Neuronal stem cell (in vitro differentiated cells): ENCODE measurements at regions not wholly inside any gene's neighbourhood (a gene's known extent, or its start where the extent isn't known, plus 50 kb on each side); places are given as distances from the start of the nearest gene placed in this dataset.
A peak's percentile ranks its signal among the peaks of the same experiment; 100 is the strongest.
"Not testable (repeated sequence)": the region's sequence is repeated elsewhere in the genome, so short reads cannot be mapped to it uniquely, and the experiment has no call there.

Experiments
- DNase-seq: peaks from one replicate; pipeline ENCODE4 v3.0.0-alpha.2; 2013; ENCODE audit warnings: low spot score
- H2AFZ ChIP-seq: one replicate; pipeline ENCODE4 v1.6.1; 2013; ENCODE audit warnings: mild to moderate bottlenecking, low read length, inconsistent platforms
- H2AK5ac ChIP-seq: 2 replicates; pipeline ENCODE4 v1.6.1; 2013; ENCODE audit warnings: low read depth, mild to moderate bottlenecking, inconsistent platforms, low read length, moderate library complexity, mixed read lengths
- H2BK120ac ChIP-seq: 2 replicates; pipeline ENCODE4 v1.6.1; 2013; ENCODE audit warnings: low read depth, mild to moderate bottlenecking, inconsistent platforms, low read length, moderate library complexity, mixed read lengths
- H2BK12ac ChIP-seq: one replicate; pipeline ENCODE4 v1.6.1; 2013; ENCODE audit warnings: low read length, inconsistent platforms
- H2BK15ac ChIP-seq: 2 replicates; pipeline ENCODE4 v1.6.1; 2013; ENCODE audit warnings: mild to moderate bottlenecking, low read length, inconsistent platforms, mixed read lengths
- H2BK5ac ChIP-seq: one replicate; pipeline ENCODE4 v1.6.1; 2013; ENCODE audit warnings: inconsistent platforms, mild to moderate bottlenecking, low read length, moderate library complexity
- H3K14ac ChIP-seq: one replicate; pipeline ENCODE4 v1.6.1; 2013; ENCODE audit warnings: low read length, inconsistent platforms
- H3K18ac ChIP-seq: 2 replicates; pipeline ENCODE4 v1.6.1; 2013; ENCODE audit warnings: low read length, inconsistent platforms
- H3K23ac ChIP-seq: 2 replicates; pipeline ENCODE4 v1.6.1; 2013; ENCODE audit warnings: low read depth, mild to moderate bottlenecking, mixed read lengths, low read length, inconsistent platforms; ENCODE audit not compliant: poor library complexity
- H3K27ac ChIP-seq: replicated peaks from 3 replicates; pipeline ENCODE4 v1.5.1; 2013; ENCODE audit warnings: low read length, inconsistent platforms
- H3K27me3 ChIP-seq, 3 experiments: 2 replicates each; pipeline ENCODE4 v1.6.1; 2013; ENCODE audit warnings: low read length in 3 of 3, mild to moderate bottlenecking in 2 of 3, inconsistent platforms in 1 of 3, low read depth in 1 of 3, mixed read lengths in 1 of 3, moderate library complexity in 1 of 3; ENCODE audit not compliant: control insufficient read depth in 3 of 3, insufficient read depth in 3 of 3
- H3K36me3 ChIP-seq, 2 donors: replicated peaks in 1 of 2; 2 replicates each; pipeline ENCODE4 v1.6.1; 2013; ENCODE audit warnings: low read length in 2 of 2; ENCODE audit not compliant: control insufficient read depth in 2 of 2, insufficient read depth in 2 of 2
- H3K4ac ChIP-seq: 2 replicates; pipeline ENCODE4 v1.6.1; 2013; ENCODE audit warnings: inconsistent platforms, mild to moderate bottlenecking, low read length, moderate library complexity
- H3K4me1 ChIP-seq, 2 donors: 1 replicate in 1 of 2; 2 replicates in 1 of 2; pipeline ENCODE4 v1.6.1; 2013; ENCODE audit warnings: low read length in 2 of 2, low read depth in 1 of 2; ENCODE audit not compliant: control insufficient read depth in 2 of 2, insufficient read depth in 1 of 2
- H3K4me2 ChIP-seq: one replicate; pipeline ENCODE4 v1.6.1; 2013; ENCODE audit warnings: mild to moderate bottlenecking, low read length, inconsistent platforms; ENCODE audit not compliant: insufficient read depth, poor library complexity, severe bottlenecking
- H3K4me3 ChIP-seq, 2 donors: 2 replicates each; pipeline ENCODE4 v1.5.1; 2013; ENCODE audit warnings: low read length in 2 of 2, mild to moderate bottlenecking in 2 of 2, inconsistent platforms in 1 of 2, moderate library complexity in 1 of 2
- H3K79me1 ChIP-seq: one replicate; pipeline ENCODE4 v1.6.1; 2013; ENCODE audit warnings: low read depth, mild to moderate bottlenecking, inconsistent platforms, low read length, moderate library complexity
- H3K9ac ChIP-seq: one replicate; pipeline ENCODE4 v1.6.1; 2013; ENCODE audit warnings: mild to moderate bottlenecking, low read depth, low read length, inconsistent platforms; ENCODE audit not compliant: poor library complexity
- H3K9me3 ChIP-seq, 2 donors: replicated peaks in 1 of 2; 2 replicates each; pipeline versions ENCODE3 to v1.6.1; 2013; ENCODE audit warnings: low read length in 2 of 2, mild to moderate bottlenecking in 2 of 2, inconsistent platforms in 1 of 2, low read depth in 1 of 2, mixed read lengths in 1 of 2, moderate library complexity in 1 of 2; ENCODE audit not compliant: control insufficient read depth in 2 of 2, insufficient read depth in 1 of 2
- H4K8ac ChIP-seq: one replicate; pipeline ENCODE4 v1.6.1; 2013; ENCODE audit warnings: low read depth, mild to moderate bottlenecking, inconsistent platforms, low read length, moderate library complexity
- H4K91ac ChIP-seq: one replicate; pipeline ENCODE4 v1.6.1; 2013; ENCODE audit warnings: low read length, low read depth, mild to moderate bottlenecking, inconsistent platforms; ENCODE audit not compliant: poor library complexity
- WGBS, 2 donors: extraction: QIAGEN DNeasy Blood & Tissue Kit; methylation state at CpG; one replicate each; pipeline ENCODE4 v1.1.7; 2013; ENCODE audit warnings: missing lambda C conversion rate in 2 of 2, mixed read lengths in 1 of 2; ENCODE audit not compliant: insufficient read length in 2 of 2, insufficient replicate concordance in 1 of 2; ENCODE audit errors: extremely low coverage in 2 of 2; 5-methylcytosine and 5-hydroxymethylcytosine counted together

- Histone ChIP-seq H3K4me3 (no peak overlapping the region), H3K79me1 (no peaks in the 10 kb centered on the region), H3K4me1 (no peaks in the 10 kb centered on the region), H4K8ac (no peak overlapping the region), H3K23ac (no peak overlapping the region), H3K9ac (no peak overlapping the region), H2BK120ac (no peak overlapping the region), H3K18ac (no peak overlapping the region), H2BK12ac (no peak overlapping the region), H3K4ac (no peak overlapping the region), H3K27ac (no peak overlapping the region), H3K27me3 (no peaks in the 10 kb centered on the region), H3K36me3 (no peaks in the 10 kb centered on the region), H3K9me3 (peaks cover 0 to 20% of the 10 kb centered on the region in 2 donors), H3K4me2 (no peak overlapping the region), H2BK5ac (no peak overlapping the region), H2BK15ac (no peak overlapping the region), H3K14ac (no peak overlapping the region), H4K91ac (no peak overlapping the region), H2AK5ac (no peak overlapping the region), H2AFZ (no peak overlapping the region)
- no peak for DNase-seq
- WGBS, 2 donors, result 100% methylated on average over 1 of the region's 3 CpGs
Observed at GRCh38 chrX:97909245-97909644, 1025.5 kb downstream of the RPA4 start.

- not testable (repeated sequence) for H4K91ac ChIP-seq, H2BK15ac ChIP-seq, H3K27me3 ChIP-seq, H3K23ac ChIP-seq, H4K8ac ChIP-seq, DNase-seq, H3K14ac ChIP-seq, H3K4ac ChIP-seq, H2AFZ ChIP-seq, H3K18ac ChIP-seq, H2AK5ac ChIP-seq, H3K4me1 ChIP-seq, H2BK12ac ChIP-seq, H2BK5ac ChIP-seq, H3K27ac ChIP-seq, H3K4me3 ChIP-seq, H3K4me2 ChIP-seq, H2BK120ac ChIP-seq, H3K36me3 ChIP-seq, H3K9ac ChIP-seq, H3K79me1 ChIP-seq
- peaks cover 0 to 16% of the 10 kb centered on the region in 2 donors for H3K9me3 ChIP-seq
- WGBS, 2 donors, result no CpG with 5 or more reads among the region's 10 CpGs
Observed at GRCh38 chrX:97915390-97915789, 1031.7 kb downstream of the RPA4 start.

- not testable (repeated sequence) for H4K8ac ChIP-seq, H3K23ac ChIP-seq, H3K4me1 ChIP-seq
Observed at GRCh38 chrX:97921223-97921622, 1037.5 kb downstream of the RPA4 start.

GRCh38 chrX:97931586-97931985 lies 1047.9 kb downstream of the RPA4 start:
- Histone ChIP-seq H4K91ac (no peak overlapping the region), H3K27ac (no peak overlapping the region), H3K23ac (no peak overlapping the region), H3K4ac (no peak overlapping the region), H3K36me3 (no peaks in the 10 kb centered on the region), H2BK12ac (no peak overlapping the region), H2AK5ac (no peak overlapping the region), H2BK120ac (no peak overlapping the region), H3K9ac (no peak overlapping the region), H2BK5ac (no peak overlapping the region), H2AFZ (peak overlapping the region; percentile 12), H3K9me3 (no peaks in the 10 kb centered on the region), H3K14ac (no peak overlapping the region), H4K8ac (no peak overlapping the region), H3K18ac (no peak overlapping the region), H3K4me3 (no peak overlapping the region), H3K4me1 (peaks cover 0 to 21% of the 10 kb centered on the region in 2 donors), H3K79me1 (no peaks in the 10 kb centered on the region), H2BK15ac (no peak overlapping the region), H3K4me2 (no peak overlapping the region), H3K27me3 (no peaks in the 10 kb centered on the region)
- no CpG with 5 or more reads among the region's 2 CpGs for WGBS, 2 donors
- DNase-seq, result no peak

More at GRCh38 chrX:97921223-97921622, 1037.5 kb downstream of the RPA4 start:
- H3K14ac ChIP-seq, H3K36me3 ChIP-seq, H2AK5ac ChIP-seq, H4K91ac ChIP-seq, H3K4me2 ChIP-seq, DNase-seq, H3K27ac ChIP-seq, H2BK5ac ChIP-seq, H2BK15ac ChIP-seq, H3K27me3 ChIP-seq, H3K9ac ChIP-seq, H3K18ac ChIP-seq, H2BK12ac ChIP-seq, H3K9me3 ChIP-seq, H3K4me3 ChIP-seq, H3K4ac ChIP-seq, H2BK120ac ChIP-seq, H3K79me1 ChIP-seq: not testable (repeated sequence)
- peak overlapping the region; percentile 14 for H2AFZ ChIP-seq
- no CpG with 5 or more reads among the region's 8 CpGs for WGBS, 2 donors
